ENCODE measurements at regions not wholly inside any gene's neighbourhood (a gene's known extent, or its start where the extent isn't known, plus 50 kb on each side); places are given as distances from the start of the nearest gene placed in this dataset.
A peak's percentile ranks its signal among the peaks of the same experiment; 100 is the strongest.

DNA sequence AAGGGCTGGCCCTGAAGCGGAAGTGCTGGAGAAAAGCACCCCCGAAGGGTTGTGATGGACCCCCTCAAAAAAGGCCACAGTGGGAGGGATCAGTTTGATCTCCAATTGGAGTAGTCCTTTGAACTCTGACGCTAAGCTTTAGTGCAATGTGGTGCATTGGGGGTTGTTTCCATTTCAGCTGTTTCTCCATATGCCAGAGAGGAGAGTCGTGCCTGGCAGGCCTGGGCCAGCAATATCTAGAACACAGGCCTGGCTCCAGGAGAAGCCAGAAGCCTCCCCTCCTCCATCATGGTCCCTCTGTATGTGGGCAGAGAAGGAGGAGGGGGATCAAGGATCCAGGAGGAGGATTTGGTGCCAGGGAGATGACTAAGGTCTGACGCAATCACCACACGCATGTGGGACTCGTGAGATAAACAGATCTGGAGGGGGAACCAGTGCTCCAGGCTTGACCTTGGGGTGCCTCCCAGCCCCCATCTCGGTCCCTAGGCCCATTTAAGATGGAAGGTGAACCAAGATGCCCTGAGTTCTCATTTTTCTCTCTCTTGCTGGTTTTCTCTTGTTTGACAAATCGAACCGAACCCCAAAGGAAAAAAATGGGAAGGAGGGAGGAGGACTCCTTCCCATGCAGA, 517.4 kb upstream of the JARID2 start:
- no peak for DNase-seq (ENCODE audit: low read depth in 1 of 2, low spot score in 1 of 2)

GRCh38 chr6:14729129-14729871, 516.6 kb upstream of the JARID2 start:
- no peak for DNase-seq (ENCODE audit: low read depth in 1 of 2, low spot score in 1 of 2)

GRCh38 chr6:14730654-14731053, 515.2 kb upstream of the JARID2 start:
- no peak for DNase-seq (ENCODE audit: low read depth in 1 of 2, low spot score in 1 of 2)

DNA sequence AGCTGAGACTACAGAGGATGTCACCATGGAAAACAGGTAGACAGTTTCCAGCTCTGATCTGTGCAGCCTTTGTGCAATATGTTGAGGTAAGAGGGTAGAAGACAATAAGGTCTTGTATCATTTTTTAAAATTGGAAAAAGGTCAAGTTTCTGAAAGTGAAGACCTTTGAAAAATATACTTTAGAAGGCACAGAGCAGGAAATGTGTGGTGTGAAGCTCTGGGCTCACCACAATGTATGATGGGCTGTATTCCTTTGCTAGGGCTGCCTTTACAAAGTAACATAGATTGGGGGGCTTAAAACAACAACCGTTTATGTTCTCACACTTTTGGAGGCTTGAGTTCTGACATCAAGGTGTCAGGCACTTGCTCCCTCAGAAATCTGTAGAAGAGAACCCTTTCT, 514.3 kb upstream of the JARID2 start:
- DNase-seq (ENCODE audit: low read depth in 1 of 2, low spot score in 1 of 2), result no peak

GRCh38 chr6:14732226-14732843, 513.5 kb upstream of the JARID2 start:
- DNase-seq (ENCODE audit: low read depth in 1 of 2, low spot score in 1 of 2), result no peak

DNA sequence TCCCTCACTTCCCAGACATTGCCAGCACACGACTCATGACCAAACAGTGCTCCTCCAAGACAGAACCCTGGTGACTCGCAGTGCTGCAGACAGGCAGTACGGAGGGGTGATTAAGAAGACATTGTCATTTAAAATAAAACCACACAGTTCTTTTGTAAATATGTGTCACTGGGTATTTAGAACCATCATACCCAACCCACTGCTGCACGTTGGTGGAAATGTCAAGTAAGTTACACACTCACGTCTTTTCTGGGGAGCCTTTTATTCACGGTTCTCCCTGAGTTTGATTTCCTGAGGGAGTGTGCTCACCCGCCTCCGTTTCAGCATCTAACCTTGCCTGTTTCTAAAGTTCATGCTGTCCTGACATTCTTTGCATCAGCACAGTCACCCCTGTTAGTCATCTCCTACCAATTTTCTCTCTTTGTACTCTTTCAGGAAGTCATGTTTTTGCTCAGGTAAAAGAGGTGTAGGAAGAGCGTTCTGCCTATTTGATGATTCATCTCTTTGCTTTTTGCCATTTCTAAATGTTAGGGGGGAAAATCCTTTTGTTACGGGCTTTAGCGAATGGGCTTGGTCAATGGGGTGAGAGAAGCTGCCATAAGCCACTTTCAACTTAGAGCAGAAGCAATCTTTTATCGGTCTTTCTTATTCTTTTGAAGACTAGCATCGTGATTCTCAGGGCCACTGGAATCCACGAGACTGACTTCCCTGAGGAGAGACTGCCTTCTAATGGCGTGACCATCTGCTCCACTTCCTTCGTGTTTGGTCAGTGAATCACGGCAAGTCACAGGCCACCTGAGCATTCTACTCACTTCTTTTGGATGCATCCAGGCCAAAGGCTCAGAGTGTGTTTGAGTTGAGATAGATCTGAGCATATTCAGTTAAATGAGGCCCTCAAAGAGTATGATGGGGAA, 512.8 kb upstream of the JARID2 start:
- DNase-seq (ENCODE audit: low read depth in 1 of 2, low spot score in 1 of 2), result peak in 1 of 2 donors; percentile 40

DNA sequence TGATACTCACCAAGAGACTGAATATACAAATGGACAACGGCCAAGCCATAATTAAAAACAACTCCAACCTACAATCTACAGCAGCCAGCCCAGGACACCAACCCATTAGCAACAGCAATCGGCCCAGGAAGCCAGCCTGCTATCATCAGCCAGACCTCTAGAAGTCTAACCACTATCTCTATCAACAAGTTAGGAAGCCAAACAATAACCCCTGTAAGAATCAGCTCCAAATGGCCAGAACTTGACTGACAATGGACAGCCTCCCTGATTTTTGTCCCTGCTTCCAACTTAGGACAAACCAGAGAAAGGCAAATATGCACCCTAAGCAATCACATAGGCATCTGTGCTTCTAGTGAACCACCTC, 511.8 kb upstream of the JARID2 start:
- no peak for DNase-seq (ENCODE audit: low read depth in 1 of 2, low spot score in 1 of 2)

DNA sequence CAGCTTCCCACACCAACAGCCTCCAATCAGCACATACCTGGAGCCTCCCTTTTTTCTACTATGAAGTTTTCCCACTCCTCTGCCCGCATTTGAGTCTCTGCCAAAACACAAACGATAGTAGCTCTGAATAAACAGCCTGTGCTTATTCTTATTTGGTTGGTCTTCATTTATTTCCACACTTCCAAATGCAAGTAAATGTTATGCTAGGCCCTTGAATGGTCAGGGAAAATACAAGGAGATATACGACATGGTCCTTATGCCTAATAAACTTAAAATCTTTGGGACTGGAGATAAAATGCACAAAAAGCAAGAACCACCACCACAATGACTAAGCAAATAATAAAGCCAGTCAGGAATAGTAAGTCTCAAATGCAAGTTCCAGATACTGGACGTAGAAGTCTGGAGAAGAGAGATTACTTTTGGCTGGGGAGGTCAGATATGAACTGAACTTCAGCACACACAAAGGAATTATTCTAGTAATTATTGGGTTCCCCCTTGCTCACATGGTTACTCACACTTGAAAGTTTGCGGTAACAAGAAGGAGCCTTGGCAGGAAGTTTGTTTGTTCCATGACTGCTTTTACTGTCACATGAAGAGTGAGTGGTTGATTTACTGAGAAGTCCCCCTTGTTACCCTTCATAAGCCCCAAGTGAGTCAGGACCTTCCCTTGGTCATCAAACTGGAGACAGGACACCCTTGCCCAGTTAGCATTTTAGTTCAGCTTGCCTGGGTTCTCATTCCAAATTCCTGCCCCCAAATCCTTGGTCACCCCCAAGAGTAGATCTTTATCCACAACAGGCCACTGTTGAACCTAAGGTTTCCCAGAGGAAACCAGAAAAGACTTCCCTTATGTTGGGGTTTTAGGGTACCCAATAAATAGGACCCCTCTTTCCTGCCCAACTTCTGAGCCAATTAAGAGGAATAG, 511.2 kb upstream of the JARID2 start:
- DNase-seq (ENCODE audit: low read depth in 1 of 2, low spot score in 1 of 2), result no peak

DNA sequence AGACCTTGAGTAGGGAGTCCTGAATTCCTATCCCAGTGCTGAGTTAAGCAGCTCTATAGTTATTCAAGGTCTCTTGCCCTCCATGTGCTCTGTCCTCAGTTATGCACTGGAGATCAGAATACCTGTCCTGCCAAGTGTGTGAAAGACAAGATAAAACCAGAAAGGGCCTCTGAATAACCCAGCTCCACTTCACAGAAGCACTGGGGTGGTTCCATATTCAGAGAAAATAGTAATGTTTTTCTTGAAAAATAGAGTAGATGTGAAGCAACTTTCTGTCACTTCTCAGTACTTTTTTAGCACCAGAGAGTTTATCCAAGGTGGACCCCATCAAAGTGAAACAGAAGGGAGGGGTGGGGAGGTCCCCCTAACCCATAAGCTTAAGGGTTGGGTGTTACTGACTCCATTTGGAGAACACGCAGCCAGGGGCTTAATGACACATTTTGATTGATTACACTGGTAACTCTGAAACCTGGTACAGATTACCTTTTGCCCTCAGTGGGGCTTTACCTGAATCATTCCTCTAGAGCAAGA, 509.8 kb upstream of the JARID2 start:
- DNase-seq (ENCODE audit: low read depth in 1 of 2, low spot score in 1 of 2), result no peak

DNA sequence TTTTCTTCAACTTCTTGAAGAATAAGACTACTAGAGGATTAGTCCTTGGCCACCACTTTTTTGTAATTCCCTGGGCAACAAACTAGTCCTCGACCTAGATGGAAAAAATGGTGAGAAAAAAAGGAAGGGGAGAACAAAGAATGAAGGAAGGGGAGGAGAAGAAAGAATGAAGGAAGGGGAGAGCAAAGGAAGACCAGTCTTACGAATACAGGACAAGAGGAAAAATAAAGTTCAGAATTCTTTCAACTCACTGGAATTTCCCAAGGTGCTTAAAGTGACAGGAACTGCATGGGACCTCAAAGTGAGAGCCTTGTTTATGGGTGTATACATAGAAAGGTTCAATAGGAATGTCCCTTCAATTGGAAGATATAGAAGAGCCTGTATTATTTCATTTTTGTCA, 509.3 kb upstream of the JARID2 start:
- no peak for DNase-seq (ENCODE audit: low read depth in 1 of 2, low spot score in 1 of 2)

GRCh38 chr6:14738497-14738896, 507.4 kb upstream of the JARID2 start:
- DNase-seq (ENCODE audit: low read depth in 1 of 2, low spot score in 1 of 2), result no peak

DNA sequence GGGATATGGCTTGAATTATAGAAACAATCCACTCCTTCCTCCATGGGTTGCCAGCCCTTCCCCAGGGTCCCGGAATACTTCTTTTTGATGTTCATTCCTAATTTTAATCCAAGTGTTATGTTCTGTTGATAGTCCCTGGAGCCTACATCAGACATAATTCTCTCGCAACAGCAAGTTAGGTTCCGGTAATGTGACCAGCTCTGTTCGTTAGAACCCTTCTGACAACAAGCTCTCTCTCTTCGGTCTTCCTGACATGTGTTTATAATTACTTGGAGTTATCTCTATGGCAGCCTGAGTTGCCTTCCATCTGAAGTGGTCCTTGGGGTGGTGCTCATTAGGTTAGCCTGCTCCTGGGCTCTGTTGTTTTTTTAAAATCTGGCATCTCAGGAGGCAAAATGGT, 506.9 kb upstream of the JARID2 start:
- no peak for DNase-seq (ENCODE audit: low read depth in 1 of 2, low spot score in 1 of 2)

DNA sequence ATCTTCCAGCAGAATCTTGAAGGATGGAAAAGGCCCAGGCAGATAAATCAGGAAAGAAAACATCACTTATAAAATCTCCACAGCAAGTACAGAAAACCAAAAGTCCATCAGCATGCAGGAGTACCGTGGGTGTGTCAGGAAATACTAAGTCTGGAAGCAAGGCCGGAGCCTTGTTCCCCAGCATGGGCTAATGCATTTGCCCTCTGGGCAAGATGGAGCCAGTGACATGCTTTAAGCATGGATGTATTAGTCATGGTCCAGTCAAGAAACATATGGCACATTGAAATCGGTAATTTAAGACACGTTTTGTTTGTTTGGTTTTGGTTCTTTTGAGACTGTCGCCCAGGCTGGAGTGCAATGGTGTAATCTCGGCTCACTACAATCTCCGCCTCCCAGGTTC, 506.0 kb upstream of the JARID2 start:
- no peak for DNase-seq (ENCODE audit: low read depth in 1 of 2, low spot score in 1 of 2)

DNA sequence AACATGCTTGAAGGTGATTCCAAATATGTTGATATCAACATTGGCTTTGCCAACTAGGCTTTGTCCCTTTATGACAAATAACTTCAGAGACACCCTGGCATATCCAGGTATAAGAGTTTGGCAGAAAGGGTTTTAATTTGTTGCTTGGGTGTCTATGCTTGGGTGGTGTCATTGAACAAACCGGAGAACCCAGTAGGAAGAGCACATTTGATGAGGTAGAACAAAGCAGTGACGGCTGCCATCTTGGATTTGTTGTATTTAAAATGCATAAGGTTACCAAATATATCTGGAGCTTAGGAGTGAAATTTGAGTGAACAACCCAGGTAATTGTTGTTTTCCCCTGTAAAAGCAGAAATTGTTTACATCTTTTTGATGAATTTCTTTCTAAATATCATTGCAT, 503.7 kb upstream of the JARID2 start:
- DNase-seq (ENCODE audit: low read depth in 1 of 2, low spot score in 1 of 2), result no peak

DNA sequence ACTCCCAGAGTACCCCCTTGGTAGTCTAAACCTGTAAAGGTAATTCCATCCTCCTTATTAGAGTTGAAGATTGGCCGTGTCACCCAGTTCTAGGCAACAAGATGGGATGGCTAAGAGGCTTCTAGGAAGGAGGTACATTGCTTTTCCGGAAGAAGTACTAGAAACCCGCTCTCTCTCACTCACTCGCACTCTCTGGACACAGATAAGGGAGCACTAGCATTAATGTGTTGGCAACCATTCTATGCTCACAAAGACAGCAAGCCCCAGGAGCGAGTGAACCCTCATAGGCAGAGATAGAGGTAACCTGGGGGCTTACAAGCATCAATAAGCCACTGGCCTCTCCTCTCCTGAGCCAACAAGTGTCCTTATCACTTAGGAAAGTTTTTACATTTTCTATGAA, 503.2 kb upstream of the JARID2 start:
- no peak for DNase-seq (ENCODE audit: low read depth in 1 of 2, low spot score in 1 of 2)

- no peak for DNase-seq (ENCODE audit: low read depth in 1 of 2, low spot score in 1 of 2)
Measured at GRCh38 chr6:14743144-14743473, 502.8 kb upstream of the JARID2 start.

DNA sequence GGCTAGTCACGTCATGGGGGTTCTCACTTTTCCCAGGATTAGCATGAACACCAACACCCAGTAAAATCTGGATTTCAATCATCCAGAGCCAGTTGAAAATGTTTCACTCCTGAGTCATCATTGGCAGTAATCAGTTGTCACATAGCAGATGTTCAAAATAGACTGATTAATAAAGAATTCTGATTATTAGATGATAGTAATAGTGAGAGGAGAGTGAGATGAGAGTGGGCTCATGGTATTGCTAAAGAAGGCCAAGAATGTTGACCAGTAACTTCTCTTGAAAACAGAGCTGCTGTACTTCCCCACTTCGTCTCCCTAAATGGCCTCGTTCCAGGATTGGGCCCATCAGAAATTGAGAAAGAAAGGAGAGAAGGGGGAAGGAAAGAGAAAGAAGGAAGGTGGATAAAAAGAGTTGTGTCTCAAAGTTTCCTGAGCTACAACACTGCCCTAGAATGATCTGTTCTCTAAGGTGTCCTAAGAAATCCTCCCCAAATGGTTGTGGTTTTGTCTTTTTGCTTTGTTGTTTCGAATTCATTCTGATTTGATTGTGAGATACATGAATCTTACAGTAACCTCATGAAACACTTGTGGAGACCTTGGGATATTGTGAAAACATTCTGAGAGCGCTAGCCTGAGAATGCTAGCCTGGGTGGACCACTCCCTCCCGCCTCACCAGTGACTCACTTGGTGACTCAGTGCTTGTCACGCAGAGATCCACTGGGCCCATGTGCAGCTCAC, 502.2 kb upstream of the JARID2 start:
- peak; percentile 12 to 66 for DNase-seq (ENCODE audit: low read depth in 1 of 2, low spot score in 1 of 2)

DNA sequence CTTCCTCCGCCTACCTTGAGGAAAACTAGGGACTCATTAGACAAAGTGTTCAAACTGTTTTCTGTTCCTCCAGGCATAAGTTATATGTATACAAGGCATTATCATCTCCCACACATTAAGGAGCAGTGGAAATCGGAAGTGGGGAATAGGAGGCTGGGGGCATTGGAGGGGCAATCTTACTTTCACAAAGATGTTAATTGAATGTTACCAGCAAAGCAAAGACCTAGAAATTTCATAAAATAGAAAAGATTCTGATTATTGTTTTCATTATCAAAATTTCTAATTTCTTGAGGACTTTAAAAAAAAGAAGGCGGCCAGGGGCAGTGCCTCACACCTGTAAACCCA, 501.7 kb upstream of the JARID2 start:
- DNase-seq (ENCODE audit: low read depth in 1 of 2, low spot score in 1 of 2), result no peak

DNA sequence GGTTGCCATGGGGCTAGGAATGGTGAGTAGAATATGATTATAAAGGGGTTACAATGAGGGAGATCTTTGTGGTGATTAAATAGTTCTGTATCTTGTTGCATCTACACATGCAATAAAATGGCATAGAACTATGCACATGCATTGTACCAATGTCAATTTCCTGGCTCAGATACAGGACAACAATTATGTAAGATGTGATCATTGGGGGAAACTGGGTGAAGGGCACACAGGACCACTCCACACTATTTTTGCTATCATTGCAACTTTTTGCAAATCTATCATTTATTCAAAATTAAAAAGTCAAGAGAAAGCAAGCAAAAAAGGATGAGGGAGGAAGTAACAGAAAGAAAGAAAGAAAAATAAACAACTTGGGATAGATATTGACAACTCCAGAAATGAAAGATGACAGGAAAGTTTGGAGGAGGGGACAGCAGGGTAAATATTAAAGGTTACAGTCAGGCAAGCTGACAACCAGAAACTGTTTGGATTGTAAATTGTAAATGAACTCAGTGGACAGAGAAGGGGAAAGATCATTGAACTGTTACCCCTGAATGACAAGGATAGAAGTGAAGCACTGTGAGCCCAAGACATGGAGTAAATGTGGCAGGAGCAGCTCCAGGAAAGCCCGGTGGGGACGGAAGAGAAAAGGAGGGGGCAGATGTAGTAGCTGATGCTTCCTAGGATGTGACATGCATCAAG, 499.6 kb upstream of the JARID2 start:
- DNase-seq (ENCODE audit: low read depth in 1 of 2, low spot score in 1 of 2), result no peak
